NCI-H1092 treated with DMSO at 0.1 percent for 48 hours (cell line): ENCODE measurements at regions not wholly inside any gene's neighbourhood (a gene's known extent, or its start where the extent isn't known, plus 50 kb on each side); places are given as distances from the start of the nearest gene placed in this dataset.
"Not testable (repeated sequence)": the region's sequence is repeated elsewhere in the genome, so short reads cannot be mapped to it uniquely, and the experiment has no call there.

ENCODE experiments used
- DNase-seq: peaks from one replicate; lab custom pipeline; 2025; lab: John Stamatoyannopoulos, UW

GRCh38 chr9:90741036-90741435 is 60.6 kb upstream of the SYK start:
- no peak for DNase-seq

GRCh38 chr9:90737742-90738141 is 63.9 kb upstream of the SYK start:
- no peak for DNase-seq

GRCh38 chr9:90735952-90736351 is 65.7 kb upstream of the SYK start:
- peak; percentile 77 for DNase-seq

- DNase-seq = no peak
Measured at GRCh38 chr9:90734631-90735030, 67.0 kb upstream of the SYK start.

- no peak for DNase-seq
Measured at GRCh38 chr9:90729351-90729750, 72.3 kb upstream of the SYK start.

GRCh38 chr9:90727488-90727887 is 74.1 kb upstream of the SYK start:
- DNase-seq = no peak

GRCh38 chr9:90726215-90726614 is 75.4 kb upstream of the SYK start:
- no peak for DNase-seq

GRCh38 chr9:90724880-90725279 is 76.7 kb upstream of the SYK start:
- DNase-seq = no peak

- DNase-seq = no peak
Measured at GRCh38 chr9:90724112-90724511, 77.5 kb upstream of the SYK start.

- no peak for DNase-seq
Measured at GRCh38 chr9:90722071-90722470, 79.4 kb upstream of the DIRAS2 start.

- DNase-seq = no peak
Measured at GRCh38 chr9:90720621-90721265, 78.1 kb upstream of the DIRAS2 start.

GRCh38 chr9:90706230-90706629 is 63.6 kb upstream of the DIRAS2 start:
- DNase-seq = no peak

GRCh38 chr9:90702441-90702955 is 59.9 kb upstream of the DIRAS2 start:
- no peak for DNase-seq

- no peak for DNase-seq
Measured at GRCh38 chr9:90698871-90699440, 56.3 kb upstream of the DIRAS2 start.

GRCh38 chr9:90697808-90698207 is 55.2 kb upstream of the DIRAS2 start:
- no peak for DNase-seq

GRCh38 chr9:90694187-90694586 is 51.6 kb upstream of the DIRAS2 start:
- not testable (repeated sequence) for DNase-seq
